Fibroblast of mammary gland (primary cell): ENCODE measurements at regions not wholly inside any gene's neighbourhood (a gene's known extent, or its start where the extent isn't known, plus 50 kb on each side); places are given as distances from the start of the nearest gene placed in this dataset.
"Not testable (repeated sequence)": the region's sequence is repeated elsewhere in the genome, so short reads cannot be mapped to it uniquely, and the experiment has no call there.

Source experiments
- DNase-seq: peaks from one replicate; pipeline ENCODE4 v3.0.0-alpha.2; 2010; ENCODE audit warnings: low read depth
- H3K4me3 ChIP-seq: 2 replicates; pipeline ENCODE4 v1.5.1; 2011; ENCODE audit warnings: low read depth, mild to moderate bottlenecking, low read length, moderate library complexity; ENCODE audit not compliant: control insufficient read depth
- TF ChIP-seq, protein P1 (sequence below): conservative IDR thresholded peaks from 2 replicates; pipeline ENCODE4 v1.5.1; 2011; ENCODE audit warnings: low read depth, low read length, inconsistent platforms; ENCODE audit not compliant: control insufficient read depth, insufficient read depth

DNA sequence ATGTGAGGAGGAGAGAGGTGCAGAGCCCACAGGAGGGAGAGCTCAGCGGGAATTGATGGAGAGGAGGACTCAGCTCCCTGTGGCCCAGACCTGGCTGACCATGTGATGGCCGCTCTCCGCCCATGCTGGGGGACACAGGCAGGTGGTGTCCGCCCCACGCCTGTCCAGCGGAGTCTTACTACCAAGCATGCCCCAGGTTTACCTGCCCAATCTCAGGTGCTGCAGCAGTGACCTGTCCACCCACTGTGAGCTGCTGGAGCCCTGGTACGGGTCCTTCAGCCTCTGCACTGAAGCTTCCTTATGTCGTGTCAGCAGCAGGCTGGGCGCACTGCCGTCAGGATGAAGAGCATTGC lies 170.8 kb downstream of the RTP5 start:
- TF ChIP-seq, protein P1, sequence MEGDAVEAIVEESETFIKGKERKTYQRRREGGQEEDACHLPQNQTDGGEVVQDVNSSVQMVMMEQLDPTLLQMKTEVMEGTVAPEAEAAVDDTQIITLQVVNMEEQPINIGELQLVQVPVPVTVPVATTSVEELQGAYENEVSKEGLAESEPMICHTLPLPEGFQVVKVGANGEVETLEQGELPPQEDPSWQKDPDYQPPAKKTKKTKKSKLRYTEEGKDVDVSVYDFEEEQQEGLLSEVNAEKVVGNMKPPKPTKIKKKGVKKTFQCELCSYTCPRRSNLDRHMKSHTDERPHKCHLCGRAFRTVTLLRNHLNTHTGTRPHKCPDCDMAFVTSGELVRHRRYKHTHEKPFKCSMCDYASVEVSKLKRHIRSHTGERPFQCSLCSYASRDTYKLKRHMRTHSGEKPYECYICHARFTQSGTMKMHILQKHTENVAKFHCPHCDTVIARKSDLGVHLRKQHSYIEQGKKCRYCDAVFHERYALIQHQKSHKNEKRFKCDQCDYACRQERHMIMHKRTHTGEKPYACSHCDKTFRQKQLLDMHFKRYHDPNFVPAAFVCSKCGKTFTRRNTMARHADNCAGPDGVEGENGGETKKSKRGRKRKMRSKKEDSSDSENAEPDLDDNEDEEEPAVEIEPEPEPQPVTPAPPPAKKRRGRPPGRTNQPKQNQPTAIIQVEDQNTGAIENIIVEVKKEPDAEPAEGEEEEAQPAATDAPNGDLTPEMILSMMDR: no peak
- DNase-seq: no peak
- H3K4me3 ChIP-seq: no peak overlapping the region

DNA sequence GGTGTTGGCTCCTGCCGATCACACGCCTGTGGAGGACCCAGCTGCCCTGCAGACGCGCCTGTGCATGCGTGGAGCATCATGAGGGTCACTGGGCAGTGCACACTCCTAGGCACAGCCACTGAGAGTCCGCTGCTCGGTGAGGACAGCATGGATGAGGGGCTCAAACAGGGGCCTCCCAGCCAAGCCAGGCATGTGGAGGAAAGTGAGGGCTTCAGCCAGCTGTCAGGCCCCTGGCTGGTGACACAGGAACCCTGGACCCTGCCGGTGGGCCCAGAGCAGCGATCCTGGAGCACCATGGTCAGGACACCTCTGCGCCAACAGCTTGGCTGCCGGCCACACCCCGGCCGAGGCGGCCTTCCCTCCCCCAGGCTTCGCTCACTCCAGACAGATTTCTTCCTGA lies 171.2 kb downstream of the RTP5 start:
- DNase-seq: no peak
- TF ChIP-seq, protein P1: no peak
- H3K4me3 ChIP-seq: no peak overlapping the region

DNA sequence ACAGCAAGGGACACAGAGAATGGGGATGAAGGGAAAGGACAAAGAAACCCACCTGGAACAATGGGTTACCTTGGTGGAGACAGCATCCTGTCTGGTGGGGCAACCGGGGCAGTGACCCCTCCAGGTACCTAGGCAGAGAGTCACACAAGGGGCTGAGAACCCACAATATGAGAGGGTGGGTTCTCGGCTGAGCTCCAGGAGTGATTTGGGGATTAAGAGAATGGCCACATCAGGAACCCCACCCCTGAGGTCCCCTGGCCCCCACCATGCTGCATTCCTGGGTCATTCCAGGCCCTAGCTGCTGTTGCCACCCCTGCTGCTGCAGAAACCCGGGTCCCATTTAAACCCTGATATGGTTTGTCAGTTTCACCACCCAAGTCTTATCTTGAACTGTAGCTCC lies 172.3 kb downstream of the RTP5 start:
- no peak for DNase-seq
- TF ChIP-seq, protein P1: no peak

DNA sequence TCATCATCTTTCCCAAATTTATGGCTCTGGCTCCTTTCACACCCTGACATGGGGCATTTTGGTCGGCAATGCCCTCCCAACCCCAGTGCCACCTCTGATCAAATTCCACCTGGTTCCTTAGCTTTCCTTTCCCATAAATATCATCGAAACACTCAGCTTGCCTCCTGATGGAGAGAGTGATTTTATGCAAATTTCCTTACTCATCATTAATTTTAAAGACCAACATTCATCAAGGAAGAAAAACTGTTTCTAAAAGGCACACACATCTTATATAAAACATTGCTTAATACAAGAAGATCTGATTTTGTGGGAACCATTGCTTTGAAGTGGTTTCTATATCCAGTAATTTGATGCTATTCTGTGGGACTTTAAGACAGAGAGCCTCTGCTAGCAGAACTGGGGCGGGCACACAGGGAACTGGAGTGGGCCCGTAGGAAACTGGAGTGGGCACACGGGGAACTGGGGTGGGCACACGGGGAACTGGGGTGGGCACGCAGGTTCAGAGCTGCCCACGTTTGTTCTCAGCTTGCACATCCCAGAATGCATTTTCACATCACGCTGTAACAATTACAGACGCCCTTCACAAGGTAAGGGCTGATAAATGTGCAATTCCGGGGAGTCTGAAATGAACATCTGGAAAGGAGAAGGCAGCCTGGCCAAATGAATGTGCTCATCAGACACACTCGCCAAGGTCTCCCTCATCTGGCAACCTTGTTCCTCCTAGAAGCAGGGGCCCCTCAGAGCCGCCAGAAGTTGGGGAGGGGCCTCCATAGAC lies 174.2 kb downstream of the RTP5 start:
- H3K4me3 ChIP-seq: no peak overlapping the region
- no peak for DNase-seq
- TF ChIP-seq, protein P1: no peak

More for the DNA sequence above, 172.3 kb downstream of the RTP5 start:
- no peak overlapping the region for H3K4me3 ChIP-seq

DNA sequence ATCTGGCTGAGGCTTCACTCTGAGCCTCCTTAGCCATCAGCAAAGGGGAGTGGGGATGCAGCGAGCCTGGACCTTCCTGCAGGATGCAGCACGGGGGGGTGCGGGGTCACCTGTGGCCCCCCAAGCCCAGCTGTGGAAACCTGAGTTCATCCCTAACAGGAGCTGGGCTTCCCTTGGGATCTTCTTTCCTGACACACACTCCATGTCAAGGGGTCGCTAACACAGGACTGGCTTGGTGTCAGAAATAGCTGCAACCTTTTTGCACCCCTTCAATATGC lies 174.7 kb downstream of the RTP5 start:
- no peak for DNase-seq
- H3K4me3 ChIP-seq: no peak overlapping the region
- TF ChIP-seq, protein P1: no peak

DNA sequence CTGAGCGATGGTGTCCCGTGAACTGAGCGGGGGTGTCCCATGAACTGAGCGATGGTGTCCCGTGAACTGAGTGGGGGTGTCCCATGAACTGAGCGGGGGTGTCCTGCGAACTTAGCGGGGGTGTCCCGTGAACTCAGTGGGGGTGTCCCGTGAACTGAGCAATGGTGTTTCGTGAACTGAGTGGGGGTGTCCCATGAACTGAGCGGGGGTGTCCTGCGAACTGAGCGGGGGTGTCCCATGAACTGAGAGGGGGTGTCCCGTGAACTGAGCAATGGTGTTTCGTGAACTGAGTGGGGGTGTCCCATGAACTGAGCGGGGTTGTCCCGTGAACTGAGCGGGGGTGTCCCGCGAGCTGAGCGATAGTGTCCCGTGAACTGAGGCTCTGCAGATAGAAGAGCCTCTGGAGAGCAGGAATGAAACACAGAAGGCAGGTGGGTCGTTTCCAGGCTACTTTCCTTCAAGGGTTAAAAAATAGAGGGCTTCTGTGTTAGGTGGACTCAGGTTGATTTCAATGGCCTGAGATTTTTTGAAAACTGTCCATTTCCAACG lies 176.1 kb downstream of the RTP5 start:
- DNase-seq, H3K4me3 ChIP-seq: not testable (repeated sequence)

DNA sequence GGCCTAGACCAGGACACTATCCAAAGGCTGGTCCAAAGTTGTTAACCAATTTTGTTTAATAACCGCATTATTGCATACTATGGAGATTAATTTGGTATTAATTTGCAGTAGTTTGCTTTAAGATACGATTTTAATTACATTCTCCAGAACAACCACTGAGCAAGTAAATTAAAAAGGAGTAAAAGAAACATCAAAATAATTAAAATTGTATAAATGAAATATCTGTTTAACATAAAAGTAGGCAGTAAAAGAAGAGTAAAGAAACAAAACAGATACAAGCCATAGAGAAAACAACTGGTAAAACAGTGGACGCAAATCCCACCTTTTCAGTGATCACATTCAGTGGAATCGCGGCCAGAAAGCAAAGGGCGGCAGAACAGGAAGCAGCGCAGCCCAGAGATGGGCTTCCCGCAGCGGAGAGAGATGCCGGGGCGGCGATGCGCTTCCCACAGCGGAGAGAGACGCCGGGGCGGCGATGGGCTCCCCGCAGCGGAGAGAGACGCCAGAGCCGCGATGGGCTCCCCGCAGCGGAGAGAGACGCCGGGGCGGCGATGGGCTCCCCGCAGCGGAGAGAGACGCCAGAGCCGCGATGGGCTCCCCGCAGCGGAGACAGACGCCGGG lies 176.8 kb downstream of the RTP5 start:
- no peak for DNase-seq
- TF ChIP-seq, protein P1: no peak
- H3K4me3 ChIP-seq: no peak overlapping the region
